DMS 273 (cell line): ENCODE measurements at regions not wholly inside any gene's neighbourhood (a gene's known extent, or its start where the extent isn't known, plus 50 kb on each side); places are given as distances from the start of the nearest gene placed in this dataset.
"Not testable (repeated sequence)": the region's sequence is repeated elsewhere in the genome, so short reads cannot be mapped to it uniquely, and the experiment has no call there.

ENCODE experiments used
- DNase-seq: peaks from one replicate; lab custom pipeline; 2025; ENCODE audit not compliant: unreplicated experiment; lab: John Stamatoyannopoulos, UW

DNA sequence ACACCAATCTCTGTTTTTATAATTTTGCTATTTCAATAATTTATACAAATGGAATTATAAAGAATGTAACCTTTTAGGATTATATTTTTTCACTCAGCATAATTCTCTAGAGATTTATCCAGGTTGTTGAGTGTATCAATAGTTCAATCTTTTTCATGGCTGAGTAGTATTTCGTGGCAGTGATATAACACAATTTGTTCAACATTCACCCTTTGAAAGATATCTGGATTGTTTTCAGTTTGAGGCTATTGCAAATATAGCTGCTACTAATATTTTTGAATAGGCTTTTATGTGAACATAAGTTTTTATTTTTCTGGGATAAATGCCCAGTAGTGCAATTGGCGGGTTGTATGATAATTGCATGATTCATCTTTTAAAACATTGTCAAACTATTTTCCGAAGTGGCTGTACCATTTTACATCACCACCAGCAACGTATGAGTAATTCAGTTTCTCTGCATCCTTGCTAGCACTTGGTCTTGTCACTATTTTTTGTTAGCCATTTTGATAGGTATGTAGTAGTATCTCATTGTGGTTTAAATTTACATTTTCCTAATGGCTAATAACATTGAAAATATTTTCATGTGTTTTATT is 55.6 kb upstream of the ABCD3 start:
- DNase-seq = no peak

GRCh38 chr1:94358630-94359599 is 59.3 kb upstream of the ABCD3 start:
- DNase-seq = no peak

GRCh38 chr1:94357661-94358060 is 60.5 kb upstream of the ABCD3 start:
- no peak for DNase-seq

DNA sequence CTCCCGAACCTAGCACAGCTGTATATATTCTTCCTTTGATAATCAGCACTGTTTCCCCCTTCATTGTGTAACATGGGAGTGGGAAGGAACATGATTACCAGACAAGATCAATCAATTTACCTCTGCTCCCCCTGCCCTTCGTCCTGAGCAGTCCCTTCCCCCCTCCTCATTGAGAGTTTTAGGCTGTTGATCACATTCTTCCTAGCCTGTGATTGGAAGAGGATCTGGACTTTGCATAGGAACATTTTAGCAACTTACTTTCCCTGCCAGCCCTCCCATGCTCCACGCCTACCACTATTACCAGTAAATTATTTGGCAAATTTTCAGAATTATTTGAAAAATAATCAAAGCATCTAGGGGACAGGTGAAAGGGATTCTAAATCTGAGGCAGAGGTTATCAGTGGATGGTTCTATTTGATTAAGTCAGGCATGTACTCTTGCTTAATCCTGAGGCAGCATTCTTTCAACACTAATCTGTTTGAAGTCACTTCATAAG is 62.7 kb upstream of the ABCD3 start:
- DNase-seq = no peak

GRCh38 chr1:94351481-94351880 is 66.7 kb upstream of the ABCD3 start:
- DNase-seq = peak; percentile 18

GRCh38 chr1:94350350-94350924 is 67.8 kb upstream of the ABCD3 start:
- no peak for DNase-seq

GRCh38 chr1:94349853-94350252 is 68.3 kb upstream of the ABCD3 start:
- no peak for DNase-seq

DNA sequence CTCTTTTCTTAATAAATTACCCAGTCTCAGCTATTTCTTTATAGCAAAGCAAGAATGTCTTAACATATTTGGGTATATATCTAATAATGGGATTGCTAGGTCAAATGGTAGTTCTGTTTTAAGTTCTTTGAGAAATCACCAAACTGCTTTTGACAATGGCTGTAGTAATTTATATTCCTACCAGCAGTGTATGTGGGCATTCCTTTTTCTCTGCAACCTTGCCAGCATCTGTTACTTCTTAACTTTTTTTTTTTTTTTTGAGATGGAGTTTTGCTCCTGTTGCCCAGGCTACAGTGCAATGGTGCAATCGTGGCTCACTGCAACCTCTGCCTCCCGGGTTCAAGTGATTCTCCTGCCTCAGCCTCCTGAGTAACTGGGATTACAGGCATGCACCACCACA is 69.8 kb upstream of the ABCD3 start:
- not testable (repeated sequence) for DNase-seq

DNA sequence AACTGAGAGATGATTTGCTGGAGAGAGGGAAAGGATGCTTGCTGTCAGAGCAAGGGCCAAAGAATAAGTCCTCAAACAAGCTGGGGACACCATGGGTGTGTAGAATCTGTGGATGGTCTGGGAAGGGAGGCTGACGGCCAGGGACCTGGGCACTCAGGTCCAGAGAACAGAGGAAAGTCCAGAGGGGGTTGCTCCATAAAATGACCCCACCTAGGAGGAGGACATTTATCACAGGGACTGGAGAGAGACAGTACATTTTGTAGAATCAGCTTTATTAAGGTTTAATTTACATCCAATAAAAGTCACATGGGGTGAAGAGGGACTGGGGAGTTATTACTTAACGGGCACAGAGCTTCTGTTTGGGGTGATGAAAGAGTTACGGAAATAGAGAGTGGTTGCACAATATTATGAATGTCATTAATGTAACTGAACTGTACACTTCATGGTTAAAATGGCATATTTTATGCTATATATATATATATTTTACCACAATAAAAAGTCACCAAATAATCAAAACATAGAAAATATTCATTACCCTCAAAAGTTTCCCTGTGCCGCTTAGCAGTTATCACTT is 73.0 kb upstream of the ABCD3 start:
- DNase-seq = no peak

DNA sequence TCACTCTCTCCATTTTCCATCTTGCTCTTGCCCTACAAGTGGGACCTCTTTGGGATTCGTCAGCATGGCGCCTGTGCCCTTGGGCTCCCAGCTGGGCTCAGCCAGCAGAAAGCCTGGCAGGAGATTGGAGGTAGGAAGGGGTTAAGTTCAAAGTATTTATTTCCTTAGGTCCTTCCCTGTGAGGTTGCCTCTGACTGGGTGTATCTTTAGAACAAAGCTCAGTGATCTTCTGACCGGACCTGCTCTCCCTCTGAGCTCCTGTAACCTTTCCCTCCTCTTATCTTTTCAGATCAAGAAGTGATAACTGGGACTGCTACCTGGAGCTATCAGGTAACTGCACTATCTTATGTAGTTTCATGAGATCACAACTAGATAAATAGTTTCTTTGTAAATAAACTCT is 75.8 kb upstream of the ABCD3 start:
- DNase-seq = no peak

- no peak for DNase-seq
These were observed 78.8 kb upstream of the ABCD3 start for GRCh38 chr1:94339206-94339927.

- DNase-seq = no peak
These were observed 81.2 kb upstream of the ABCD3 start for GRCh38 chr1:94336991-94337390.

- DNase-seq = peak; percentile 92
These were observed 82.2 kb upstream of the ABCD3 start for GRCh38 chr1:94335950-94336349.

- no peak for DNase-seq
These were observed 82.7 kb upstream of the ABCD3 start for GRCh38 chr1:94335447-94335846.

- DNase-seq = no peak
These were observed 83.4 kb upstream of the ABCD3 start for GRCh38 chr1:94334764-94335163.

GRCh38 chr1:94332952-94333351 is 85.2 kb upstream of the ABCD3 start:
- no peak for DNase-seq

- no peak for DNase-seq
These were observed 85.7 kb upstream of the ABCD3 start for GRCh38 chr1:94332516-94332915.

GRCh38 chr1:94329986-94330385 is 88.2 kb upstream of the ABCD3 start:
- peak; percentile 35 for DNase-seq

DNA sequence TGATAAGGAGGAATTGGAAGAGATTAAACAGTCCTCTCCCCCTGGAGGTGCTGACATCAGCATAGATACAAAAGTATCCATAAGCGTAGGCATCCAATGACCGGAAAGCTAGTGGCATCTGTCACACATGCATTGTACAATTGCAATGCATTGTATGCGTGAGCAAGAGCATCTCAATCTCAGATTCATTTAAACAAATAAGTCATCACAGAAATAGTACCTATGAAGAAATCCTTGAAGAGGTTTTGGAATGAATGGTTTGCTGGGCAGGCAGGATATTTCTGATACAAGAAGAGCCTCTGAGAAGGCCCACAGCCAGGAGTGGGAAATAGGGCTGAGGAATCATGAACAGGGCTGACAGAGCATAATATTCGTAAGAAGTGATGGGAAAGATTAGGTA is 88.9 kb upstream of the ABCD3 start:
- DNase-seq = peak; percentile 3

DNA sequence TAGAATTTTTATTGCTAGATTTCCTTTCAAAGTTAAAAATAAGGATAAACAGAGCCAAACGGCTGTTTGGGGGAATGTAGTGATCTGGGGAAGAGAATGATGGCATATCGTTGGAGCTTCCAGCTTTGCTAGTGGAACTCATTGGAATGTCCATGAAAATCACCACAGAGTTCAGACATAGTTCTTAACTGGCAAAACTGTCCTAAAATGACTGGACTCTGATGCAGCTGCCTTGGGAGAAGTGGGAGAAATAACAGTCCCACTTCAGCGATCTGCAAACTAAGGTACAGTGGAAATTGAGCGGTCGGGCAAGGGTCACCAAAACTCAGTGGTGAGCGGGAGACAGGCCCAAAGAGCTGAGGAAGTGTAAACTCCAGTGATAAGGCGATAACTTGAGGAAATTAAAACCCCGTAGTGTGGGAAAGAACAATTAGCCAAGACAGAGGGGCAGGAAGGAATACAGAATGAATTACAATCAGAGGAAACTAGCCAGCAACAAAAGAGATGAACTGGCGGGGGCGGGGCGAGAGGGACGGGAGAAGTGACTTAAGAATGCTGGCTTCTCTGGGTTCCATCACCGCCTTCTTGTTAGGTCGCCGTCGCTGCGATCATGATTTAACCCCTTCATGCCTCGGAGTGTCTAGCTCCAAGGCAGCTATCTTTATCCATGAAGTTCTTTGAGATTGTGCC is 89.8 kb upstream of the ARHGAP29 start:
- DNase-seq = no peak
